HepG2 (cell line): ENCODE measurements at regions not wholly inside any gene's neighbourhood (a gene's known extent, or its start where the extent isn't known, plus 50 kb on each side); places are given as distances from the start of the nearest gene placed in this dataset.

Source experiments
- ATAC-seq: fragments of 200-7000 bp; cut with Tn5 transposase; 3 replicates; pipeline ENCODE4 v1.9.1; 2020; ENCODE audit warnings: mild to moderate bottlenecking, moderate library complexity
- BruUV-seq: library from RNA; stranded (reverse); fragments of 400-500 nt; replicated peaks from 2 replicates; lab custom pipeline; 2021; lab: Mats Ljungman, UMichigan
- CTCF ChIA-PET: fragments of 300-600 bp; formaldehyde crosslinking; extraction: SDS; loops from one replicate; lab custom pipeline; 2021; ENCODE audit warnings: low total read pairs, inconsistent platforms, low intra/inter-chr PET ratio; lab: Yijun Ruan, JAX
- POLR2A ChIA-PET: fragments of 350-600 bp; sonication (Branson Sonifier 250); formaldehyde crosslinking; loops from one replicate; lab custom pipeline; 2020; ENCODE audit warnings: antibody characterized with exemption, inconsistent platforms; lab: Yijun Ruan, JAX
- DNase-seq: peaks from one replicate; pipeline ENCODE4 v3.0.0-alpha.2; 2015; ENCODE audit warnings: low spot score
- FAIRE-seq: peaks from 3 replicates; lab custom pipeline; 2011; peaks lifted over from hg19 to GRCh38; lab: Jason Lieb, UNC
- H2AFZ ChIP-seq: one replicate; pipeline ENCODE4 v1.6.1; 2011; ENCODE audit warnings: low read length, inconsistent platforms
- H3K27ac ChIP-seq: fragments of 300-600 bp; 3 replicates; pipeline ENCODE4 v1.8.0; 2011; ENCODE audit warnings: mixed run types, mild to moderate bottlenecking, mixed read lengths, low read length, inconsistent platforms; ENCODE audit not compliant: insufficient read depth; ENCODE audit errors: extremely low read length
- H3K27me3 ChIP-seq, 2 experiments: fragments of 200-600 bp in 1 of 2; 2 replicates in 1 of 2; 3 replicates in 1 of 2; pipeline versions ENCODE4 v1.6.0 to v1.8.0; 2011; ENCODE audit warnings: low read length in 2 of 2, mild to moderate bottlenecking in 2 of 2, moderate library complexity in 2 of 2, inconsistent platforms in 1 of 2; ENCODE audit not compliant: insufficient read depth in 2 of 2, control insufficient read depth in 1 of 2
- H3K36me3 ChIP-seq, 2 experiments: fragments of 200-600 bp in 1 of 2; replicated peaks in 1 of 2; 2 replicates in 1 of 2; 3 replicates in 1 of 2; pipeline versions ENCODE4 v1.5.1 to v1.8.0; 2011; ENCODE audit warnings: low read length in 2 of 2, inconsistent platforms in 1 of 2; ENCODE audit not compliant: insufficient read depth in 2 of 2, control insufficient read depth in 1 of 2
- H3K4me1 ChIP-seq: 2 replicates; pipeline ENCODE4 v1.5.1; 2012; ENCODE audit warnings: low read length, inconsistent platforms; ENCODE audit not compliant: insufficient read depth
- H3K4me2 ChIP-seq: 2 replicates; pipeline ENCODE4 v1.6.0; 2011; ENCODE audit warnings: low read depth, low read length, inconsistent platforms
- H3K4me3 ChIP-seq, 3 experiments: fragments of 200-600 bp in 1 of 3; sonication (generic), shearing (Covaris generic) in 1 of 3; replicated peaks in 1 of 3; 2 replicates each; pipeline ENCODE4 v1.5.1; 2011 to 2016; ENCODE audit warnings: low read length in 3 of 3, inconsistent platforms in 2 of 3, low read depth in 2 of 3, mild to moderate bottlenecking in 2 of 3, control low read depth in 1 of 3, mixed read lengths in 1 of 3; ENCODE audit not compliant: insufficient read depth in 1 of 3
- H3K79me2 ChIP-seq: one replicate; pipeline ENCODE4 v1.6.1; 2011; ENCODE audit warnings: low read length, inconsistent platforms; ENCODE audit not compliant: insufficient read depth
- H3K9ac ChIP-seq: 2 replicates; pipeline ENCODE4 v1.6.0; 2011; ENCODE audit warnings: mild to moderate bottlenecking, low read depth, low read length, inconsistent platforms; ENCODE audit not compliant: insufficient read depth
- H3K9me3 ChIP-seq: 2 replicates; pipeline ENCODE4 v1.5.1; 2012; ENCODE audit warnings: mild to moderate bottlenecking, low read length
- H4K20me1 ChIP-seq: 2 replicates; pipeline ENCODE4 v1.6.0; 2011; ENCODE audit warnings: inconsistent platforms, mild to moderate bottlenecking, low read length, moderate library complexity; ENCODE audit not compliant: insufficient read depth
- CENPT ChIP-seq: sonication (generic); formaldehyde crosslinking; IDR thresholded peaks from 2 replicates; pipeline ENCODE4 v1.8.0; 2022; ENCODE audit warnings: low read depth, mild to moderate bottlenecking, moderate library complexity, missing genetic modification reagents
- FOSL2 ChIP-seq: sonication (generic); formaldehyde crosslinking; IDR thresholded peaks from 2 replicates; pipeline ENCODE4 v1.4.0; 2020; ENCODE audit warnings: missing genetic modification reagents
- NFATC3 ChIP-seq: sonication (generic); formaldehyde crosslinking; IDR thresholded peaks from 2 replicates; pipeline ENCODE4 v1.5.1; 2020; ENCODE audit warnings: mild to moderate bottlenecking, missing genetic modification reagents
- PAF1 ChIP-seq: IDR thresholded peaks from 2 replicates; pipeline ENCODE4 v1.6.1; 2016; ENCODE audit warnings: missing genetic modification reagents, missing compliant biosample characterization
- PRDM10 ChIP-seq: sonication (generic); formaldehyde crosslinking; IDR thresholded peaks from 2 replicates; pipeline ENCODE4 v1.4.0; 2020; ENCODE audit warnings: low read depth, missing genetic modification reagents
- SYNCRIP ChIP-seq: fragments of 200-400 bp; formaldehyde crosslinking; IDR thresholded peaks from 2 replicates; pipeline ENCODE4 v1.6.1; 2018; ENCODE audit warnings: mild to moderate bottlenecking, low read depth, low read length; ENCODE audit not compliant: insufficient read depth
- TARDBP ChIP-seq: sonication (generic); formaldehyde crosslinking; IDR thresholded peaks from 2 replicates; pipeline ENCODE4 v1.8.0; 2022; ENCODE audit warnings: mild to moderate bottlenecking, missing genetic modification reagents
- THYN1 ChIP-seq: sonication (generic); formaldehyde crosslinking; IDR thresholded peaks from 2 replicates; pipeline ENCODE4 v1.8.1; 2023; ENCODE audit warnings: low read depth, mild to moderate bottlenecking, moderate library complexity, missing genetic modification reagents, borderline replicate concordance
- ZBTB2 ChIP-seq: sonication (generic); formaldehyde crosslinking; IDR thresholded peaks from 2 replicates; pipeline ENCODE4 v1.8.0; 2022; ENCODE audit warnings: low read depth, missing genetic modification reagents
- ZFP36L1 ChIP-seq: sonication (generic); formaldehyde crosslinking; IDR thresholded peaks from 2 replicates; pipeline ENCODE4 v1.8.0; 2022; ENCODE audit warnings: mild to moderate bottlenecking, missing genetic modification reagents, moderate library complexity
- ZKSCAN1 ChIP-seq: fragments of 150-350 bp; IDR thresholded peaks from 2 replicates; pipeline ENCODE4 v1.6.1; 2014; ENCODE audit warnings: low read length
- ZNF124 ChIP-seq: sonication (generic); formaldehyde crosslinking; IDR thresholded peaks from 2 replicates; pipeline ENCODE4 v1.4.0; 2020; ENCODE audit warnings: missing genetic modification reagents
- ZNF276 ChIP-seq: sonication (generic); formaldehyde crosslinking; IDR thresholded peaks from 2 replicates; pipeline ENCODE4 v1.4.0; 2020; ENCODE audit warnings: mild to moderate bottlenecking, low read depth, missing genetic modification reagents
- WGBS: methylation state at CpG from one replicate; pipeline ENCODE4 v1.1.6; 2017; ENCODE audit warnings: low lambda C conversion rate; 5-methylcytosine and 5-hydroxymethylcytosine counted together
- in situ Hi-C: cut with HindIII; loops from 2 replicates; pipeline ENCODE4 v1.10.0; 2017; ENCODE audit warnings: low pct_unique_long_range_greater_than_20kb; ENCODE audit not compliant: extremely low pct_ligation_motif_present
- intact Hi-C: fragments of 100-400 bp; cut with micrococcal nuclease; formaldehyde crosslinking; loops from one replicate; pipeline ENCODE4 v1.10.0; 2022; ENCODE audit not compliant: unreplicated experiment
- TF ChIP-seq, protein P1 (sequence below): IDR thresholded peaks from 2 replicates; pipeline ENCODE4 v1.6.1; 2016; ENCODE audit warnings: low read depth, control low read depth
- TF ChIP-seq, protein P2 (sequence below): sonication (generic); formaldehyde crosslinking; IDR thresholded peaks from 2 replicates; pipeline ENCODE4 v1.9.0; 2022; ENCODE audit warnings: missing genetic modification reagents, mild to moderate bottlenecking, borderline replicate concordance

DNA sequence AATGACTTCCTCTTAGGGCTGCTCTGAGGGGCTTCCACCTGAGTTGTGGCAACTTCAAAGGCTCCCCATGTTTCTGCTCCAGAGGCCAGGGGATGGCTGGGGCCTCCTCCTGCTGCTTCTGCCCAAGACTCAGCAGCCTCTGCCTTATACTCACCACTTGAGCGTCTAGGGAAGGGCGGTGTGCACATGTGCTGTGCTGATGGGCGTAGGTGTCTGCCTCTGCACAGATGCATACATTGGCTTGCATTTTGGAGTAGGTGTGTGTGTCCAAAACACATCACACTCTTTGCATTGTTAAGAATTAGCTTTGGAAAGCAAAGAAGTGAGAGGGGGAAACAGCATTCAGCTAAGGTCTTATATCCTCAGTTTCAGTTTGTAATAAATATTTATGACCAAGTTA, 85.2 kb downstream of the EN1 start:
- Histone ChIP-seq H3K9ac (no peak overlapping the region), H3K4me2 (no peak overlapping the region), H3K4me3 (no peak overlapping the region), H4K20me1 (no peaks in the 10 kb centered on the region), H3K27ac (no peak overlapping the region), H3K9me3 (no peaks in the 10 kb centered on the region), H3K27me3 (peaks cover 0 to 16% of the 10 kb centered on the region in 2 experiments; a peak in 2 of 5 replicates), H3K36me3 (no peaks in the 10 kb centered on the region), H3K79me2 (no peaks in the 10 kb centered on the region), H3K4me1 (no peaks in the 10 kb centered on the region), H2AFZ (no peak overlapping the region)
- ATAC-seq (no peak), FAIRE-seq (no peak), DNase-seq (no peak)
- in situ Hi-C loops (no loop called here), intact Hi-C loops (loop anchor here (2.0 kb wide), 1 partner anchor 93 kb away; no protein-coding TSS in a partner anchor)
- BruUV-seq, result no TSS peak
- WGBS, result 34% methylated on average over 3 of the region's 3 CpGs
- POLR2A ChIA-PET, result no interaction called here
- CTCF ChIA-PET, result no interaction called here
- TF ChIP-seq ZNF276 (no peak), PAF1 (CRISPR knock-in tag) (no peak), FOSL2 (CRISPR knock-in tag) (no peak), CENPT (CRISPR knock-in tag) (no peak), ZNF124 (no peak), SYNCRIP (no peak), PRDM10 (no peak), TARDBP (CRISPR knock-in tag) (no peak), THYN1 (CRISPR knock-in tag) (no peak), ZBTB2 (CRISPR knock-in tag) (no peak), NFATC3 (CRISPR knock-in tag) (no peak), ZKSCAN1 (no peak), ZFP36L1 (CRISPR knock-in tag) (no peak)
- TF ChIP-seq, protein P1, sequence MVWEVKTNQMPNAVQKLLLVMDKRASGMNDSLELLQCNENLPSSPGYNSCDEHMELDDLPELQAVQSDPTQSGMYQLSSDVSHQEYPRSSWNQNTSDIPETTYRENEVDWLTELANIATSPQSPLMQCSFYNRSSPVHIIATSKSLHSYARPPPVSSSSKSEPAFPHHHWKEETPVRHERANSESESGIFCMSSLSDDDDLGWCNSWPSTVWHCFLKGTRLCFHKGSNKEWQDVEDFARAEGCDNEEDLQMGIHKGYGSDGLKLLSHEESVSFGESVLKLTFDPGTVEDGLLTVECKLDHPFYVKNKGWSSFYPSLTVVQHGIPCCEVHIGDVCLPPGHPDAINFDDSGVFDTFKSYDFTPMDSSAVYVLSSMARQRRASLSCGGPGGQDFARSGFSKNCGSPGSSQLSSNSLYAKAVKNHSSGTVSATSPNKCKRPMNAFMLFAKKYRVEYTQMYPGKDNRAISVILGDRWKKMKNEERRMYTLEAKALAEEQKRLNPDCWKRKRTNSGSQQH, result no peak
- TF ChIP-seq, protein P2, sequence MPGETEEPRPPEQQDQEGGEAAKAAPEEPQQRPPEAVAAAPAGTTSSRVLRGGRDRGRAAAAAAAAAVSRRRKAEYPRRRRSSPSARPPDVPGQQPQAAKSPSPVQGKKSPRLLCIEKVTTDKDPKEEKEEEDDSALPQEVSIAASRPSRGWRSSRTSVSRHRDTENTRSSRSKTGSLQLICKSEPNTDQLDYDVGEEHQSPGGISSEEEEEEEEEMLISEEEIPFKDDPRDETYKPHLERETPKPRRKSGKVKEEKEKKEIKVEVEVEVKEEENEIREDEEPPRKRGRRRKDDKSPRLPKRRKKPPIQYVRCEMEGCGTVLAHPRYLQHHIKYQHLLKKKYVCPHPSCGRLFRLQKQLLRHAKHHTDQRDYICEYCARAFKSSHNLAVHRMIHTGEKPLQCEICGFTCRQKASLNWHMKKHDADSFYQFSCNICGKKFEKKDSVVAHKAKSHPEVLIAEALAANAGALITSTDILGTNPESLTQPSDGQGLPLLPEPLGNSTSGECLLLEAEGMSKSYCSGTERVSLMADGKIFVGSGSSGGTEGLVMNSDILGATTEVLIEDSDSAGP (CRISPR knock-in tag), result no peak
